Coronary artery (tissue), 2 donors: ENCODE measurements at regions not wholly inside any gene's neighbourhood (a gene's known extent, or its start where the extent isn't known, plus 50 kb on each side); places are given as distances from the start of the nearest gene placed in this dataset.

Source experiments
- DNase-seq: peaks from one replicate; pipeline ENCODE4 v3.0.0-alpha.2; 2017; ENCODE audit warnings: low spot score
- H3K27ac ChIP-seq, 2 donors: fragments of 200-600 bp; sonication (generic); one replicate each; pipeline ENCODE4 v1.5.1; 2016 to 2019
- H3K4me3 ChIP-seq: fragments of 200-600 bp; sonication (generic); 2 replicates; pipeline ENCODE4 v1.5.1; 2016; ENCODE audit warnings: mild to moderate bottlenecking, moderate library complexity
- TF ChIP-seq, protein P1 (sequence below): fragments of 200-600 bp; sonication (generic); IDR thresholded peaks from one replicate; pipeline ENCODE4 v1.5.1; 2019; ENCODE audit warnings: antibody characterized with exemption

DNA sequence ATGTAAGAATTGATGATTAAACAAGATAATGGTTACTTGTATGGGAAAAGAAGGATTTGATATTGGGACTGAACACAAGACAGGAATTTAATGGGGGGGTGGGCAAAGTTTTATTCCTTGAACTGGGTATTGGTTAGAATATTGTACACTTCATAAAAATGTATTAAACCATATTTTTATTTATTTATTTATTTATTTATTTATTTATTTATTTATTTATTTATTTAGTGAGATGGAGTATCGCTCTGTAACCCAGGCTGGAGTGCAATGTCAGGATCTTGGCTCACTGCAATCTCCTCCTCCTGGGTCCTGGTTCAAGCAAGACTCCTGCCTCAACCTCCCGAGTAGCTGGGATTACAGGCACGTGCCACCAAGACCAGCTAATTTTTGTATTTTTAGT, 287.1 kb upstream of the SLITRK5 start:
- Histone ChIP-seq H3K4me3 (no peak overlapping the region), H3K27ac (no peak overlapping the region)
- TF ChIP-seq, protein P1, sequence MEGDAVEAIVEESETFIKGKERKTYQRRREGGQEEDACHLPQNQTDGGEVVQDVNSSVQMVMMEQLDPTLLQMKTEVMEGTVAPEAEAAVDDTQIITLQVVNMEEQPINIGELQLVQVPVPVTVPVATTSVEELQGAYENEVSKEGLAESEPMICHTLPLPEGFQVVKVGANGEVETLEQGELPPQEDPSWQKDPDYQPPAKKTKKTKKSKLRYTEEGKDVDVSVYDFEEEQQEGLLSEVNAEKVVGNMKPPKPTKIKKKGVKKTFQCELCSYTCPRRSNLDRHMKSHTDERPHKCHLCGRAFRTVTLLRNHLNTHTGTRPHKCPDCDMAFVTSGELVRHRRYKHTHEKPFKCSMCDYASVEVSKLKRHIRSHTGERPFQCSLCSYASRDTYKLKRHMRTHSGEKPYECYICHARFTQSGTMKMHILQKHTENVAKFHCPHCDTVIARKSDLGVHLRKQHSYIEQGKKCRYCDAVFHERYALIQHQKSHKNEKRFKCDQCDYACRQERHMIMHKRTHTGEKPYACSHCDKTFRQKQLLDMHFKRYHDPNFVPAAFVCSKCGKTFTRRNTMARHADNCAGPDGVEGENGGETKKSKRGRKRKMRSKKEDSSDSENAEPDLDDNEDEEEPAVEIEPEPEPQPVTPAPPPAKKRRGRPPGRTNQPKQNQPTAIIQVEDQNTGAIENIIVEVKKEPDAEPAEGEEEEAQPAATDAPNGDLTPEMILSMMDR = no peak
- no peak for DNase-seq

DNA sequence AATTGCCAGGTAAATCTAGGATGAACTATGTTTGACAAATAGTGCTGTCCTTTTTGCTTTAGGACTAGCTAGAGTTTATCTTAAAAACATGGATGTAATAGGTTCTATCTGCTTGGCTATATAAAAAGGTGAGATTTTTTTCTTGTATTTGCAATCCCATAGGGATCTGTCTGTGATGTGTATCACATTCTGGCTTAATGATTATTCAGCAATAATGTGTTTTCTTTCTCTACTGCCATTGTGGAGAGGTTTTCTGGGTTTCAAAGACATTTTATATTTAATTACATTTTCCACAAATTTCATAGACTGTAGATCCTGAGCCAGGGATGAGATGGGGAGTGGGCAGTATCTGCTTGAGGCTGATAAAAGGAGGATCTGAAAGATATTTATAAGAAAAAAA, 277.8 kb upstream of the SLITRK5 start:
- DNase-seq = no peak
- Histone ChIP-seq H3K4me3 (no peak overlapping the region), H3K27ac (no peak overlapping the region)
- TF ChIP-seq, protein P1 = no peak

- Histone ChIP-seq H3K4me3 (no peak overlapping the region), H3K27ac (no peak overlapping the region)
- no peak for DNase-seq
- TF ChIP-seq, protein P1 = no peak
Observed at GRCh38 chr13:87398047-87398446, 273.1 kb upstream of the SLITRK5 start.

DNA sequence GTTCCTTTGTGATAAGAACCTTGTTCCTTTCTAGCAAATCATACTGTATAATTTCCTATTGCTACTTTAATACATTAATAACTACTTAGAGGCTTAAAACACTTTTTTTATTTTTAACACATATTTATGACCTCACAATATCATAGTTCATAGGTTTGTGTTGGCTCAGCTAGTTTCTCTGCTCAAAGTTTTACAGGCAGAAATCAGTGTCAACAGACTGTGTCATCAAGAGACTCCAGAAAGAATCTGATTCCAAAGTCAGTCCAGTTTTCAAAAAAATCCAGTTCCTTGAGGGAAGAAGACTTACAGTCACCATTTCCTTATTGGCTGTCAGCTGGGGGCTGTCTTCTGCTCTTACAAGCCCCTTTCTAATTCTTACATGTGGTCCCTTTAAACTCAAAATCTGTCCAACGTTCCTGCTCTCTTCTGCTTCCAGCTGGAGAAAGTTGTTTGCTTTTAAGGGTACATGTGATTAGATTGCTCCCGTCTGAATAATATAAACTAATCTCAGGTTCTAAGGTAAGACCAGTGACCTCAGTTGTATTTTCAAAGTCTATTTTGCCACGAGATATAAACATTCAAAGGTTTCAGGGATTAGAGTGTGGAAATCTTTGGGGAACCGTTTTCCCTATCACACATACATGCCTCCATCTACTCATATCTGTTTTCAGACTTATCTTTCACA, 267.3 kb upstream of the SLITRK5 start:
- no peak overlapping the region for H3K4me3 ChIP-seq
- TF ChIP-seq, protein P1 = no peak
- DNase-seq = no peak
- H3K27ac ChIP-seq = no peak overlapping the region

DNA sequence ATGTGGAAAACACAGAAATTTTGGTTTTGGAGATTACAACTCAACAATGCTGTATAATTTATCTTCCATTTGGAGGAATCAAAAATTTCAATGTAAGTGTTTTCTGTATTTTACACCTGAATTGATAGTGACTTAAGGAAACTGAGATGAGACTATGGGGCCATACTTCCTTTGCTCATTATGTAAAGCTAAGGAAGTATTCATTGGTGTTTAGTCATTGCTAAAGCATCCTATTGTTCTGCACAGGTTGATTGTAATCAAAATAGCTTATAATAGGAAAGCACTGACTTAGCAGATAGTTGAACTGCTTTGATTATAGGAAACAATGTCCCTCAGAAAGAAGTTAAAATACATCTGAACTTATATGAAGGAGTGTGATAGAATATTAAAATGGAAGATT, 244.4 kb upstream of the SLITRK5 start:
- DNase-seq = no peak
- H3K4me3 ChIP-seq = no peak overlapping the region
- TF ChIP-seq, protein P1 = no peak
- no peak overlapping the region for H3K27ac ChIP-seq

- DNase-seq = no peak
- Histone ChIP-seq H3K4me3 (no peak overlapping the region), H3K27ac (no peak overlapping the region)
- TF ChIP-seq, protein P1 = no peak
Observed at GRCh38 chr13:87444135-87444534, 227.0 kb upstream of the SLITRK5 start.

DNA sequence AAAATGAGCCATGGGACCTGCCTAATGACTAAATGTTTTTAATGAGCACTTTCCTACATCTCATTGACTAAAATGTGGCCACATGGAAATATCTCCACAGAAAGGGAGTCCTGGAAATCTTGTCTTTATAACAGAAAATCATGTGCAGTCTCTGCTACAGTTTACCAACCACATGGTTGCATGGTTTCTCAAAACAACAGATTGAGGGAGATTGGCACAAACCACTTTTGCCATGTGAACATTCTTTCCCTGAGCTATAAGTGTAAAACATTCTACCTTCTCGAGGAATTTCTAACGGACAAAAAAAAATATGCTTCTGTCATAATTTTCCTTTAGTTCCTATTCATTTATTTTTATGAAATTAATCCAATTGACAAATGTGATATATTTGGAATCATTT, 218.9 kb upstream of the SLITRK5 start:
- no peak overlapping the region for H3K4me3 ChIP-seq
- no peak overlapping the region for H3K27ac ChIP-seq
- TF ChIP-seq, protein P1 = no peak
- no peak for DNase-seq
